ENCODE measurements at regions not wholly inside any gene's neighbourhood (a gene's known extent, or its start where the extent isn't known, plus 50 kb on each side); places are given as distances from the start of the nearest gene placed in this dataset.

DNA sequence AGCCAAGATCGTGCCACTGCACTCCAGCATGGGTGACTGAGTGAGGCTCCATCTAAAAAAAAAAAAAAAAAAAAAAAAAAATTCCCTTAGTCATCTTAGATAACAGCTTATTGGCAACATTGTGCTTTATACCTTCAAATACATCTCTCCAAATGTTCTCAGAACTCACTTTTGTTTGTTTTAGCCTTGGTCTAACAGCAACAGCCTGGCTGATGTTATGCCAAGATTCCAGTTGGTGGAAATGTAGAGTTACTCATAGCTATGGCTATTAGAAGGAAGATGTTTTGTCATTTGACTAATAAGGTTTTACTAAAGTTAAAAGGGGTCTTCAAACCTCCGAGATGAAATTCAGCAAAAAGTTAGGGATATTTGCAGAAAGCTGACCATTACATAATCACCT lies 481.4 kb downstream of the NEBL start:
- H3K36me3 ChIP-seq (ENCODE audit: control insufficient read depth in 2 of 4, insufficient read depth in 4 of 4, low read length in 3 of 4): no peaks in the 10 kb centered on the region
- H3K23me2 ChIP-seq (ENCODE audit: low read depth, low read length): no peaks in the 10 kb centered on the region
- no peak overlapping the region for H3K23ac ChIP-seq (ENCODE audit: insufficient read length)
- H3K4me3 ChIP-seq (ENCODE audit: extremely low read depth in 1 of 4, insufficient read depth in 2 of 4, low read depth in 3 of 4, low read length in 4 of 4): no peak overlapping the region
- no peak overlapping the region for H3K4me2 ChIP-seq (ENCODE audit: insufficient read depth in 1 of 2, low read depth in 2 of 2, low read length in 2 of 2)
- no peak for TF ChIP-seq BRCA1 (IDR thresholded peaks at IDR 0.05; ENCODE audit: low read depth, low read length)
- TF ChIP-seq KDM5A (IDR thresholded peaks at IDR 0.05; ENCODE audit: low read length): no peak
- TF ChIP-seq, protein P1, sequence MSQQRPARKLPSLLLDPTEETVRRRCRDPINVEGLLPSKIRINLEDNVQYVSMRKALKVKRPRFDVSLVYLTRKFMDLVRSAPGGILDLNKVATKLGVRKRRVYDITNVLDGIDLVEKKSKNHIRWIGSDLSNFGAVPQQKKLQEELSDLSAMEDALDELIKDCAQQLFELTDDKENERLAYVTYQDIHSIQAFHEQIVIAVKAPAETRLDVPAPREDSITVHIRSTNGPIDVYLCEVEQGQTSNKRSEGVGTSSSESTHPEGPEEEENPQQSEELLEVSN (IDR thresholded peaks at IDR 0.05): no peak
- no peak for TF ChIP-seq SIRT6 (IDR thresholded peaks at IDR 0.05; ENCODE audit: low read length)
- TF ChIP-seq TAF7 (optimal IDR thresholded peaks at IDR 0.05; ENCODE audit: borderline replicate concordance, low read depth, low read length): no peak
- TF ChIP-seq TBP (IDR thresholded peaks at IDR 0.05; ENCODE audit: low read depth, low read length): no peak
- no peak for TF ChIP-seq NANOG (IDR thresholded peaks at IDR 0.05; ENCODE audit: insufficient read depth, low read depth, low read length, poor library complexity, severe bottlenecking)
- no peak for TF ChIP-seq ASH2L (IDR thresholded peaks at IDR 0.05; ENCODE audit: low read length)
- no peak for TF ChIP-seq CREB1 (IDR thresholded peaks at IDR 0.05)
- peaks cover 0 to 7% (median 2%) of the 10 kb centered on the region in 4 experiments; a peak in 5 of 7 replicates for H3K4me1 ChIP-seq (replicated peaks in 1 of 4; ENCODE audit: control insufficient read depth in 3 of 4, insufficient read depth in 4 of 4, low read length in 3 of 4)
- no peak overlapping the region for H2AK5ac ChIP-seq (ENCODE audit: low read depth, low read length)
- H3K27ac ChIP-seq (ENCODE audit: low read depth, low read length): no peak overlapping the region
- no peak overlapping the region for H4K91ac ChIP-seq (replicated peaks; ENCODE audit: insufficient read length, low read length)
- no peak overlapping the region for H3K4ac ChIP-seq (replicated peaks; ENCODE audit: insufficient read length, low read depth, low read length)
- H2BK20ac ChIP-seq (ENCODE audit: low read length): no peak overlapping the region
- H3K79me2 ChIP-seq (ENCODE audit: control insufficient read depth in 1 of 2, insufficient read depth in 2 of 2, low read length in 2 of 2): no peaks in the 10 kb centered on the region
- ChIA-PET CTCF (ENCODE audit: partially characterized antibody) (no interaction called here), POLR2A (ENCODE audit: partially characterized antibody) (no interaction called here)
- WGBS, 2 experiments (ENCODE audit: extremely low coverage in 1 of 2, insufficient coverage in 1 of 2, insufficient read length in 1 of 2, insufficient replicate concordance in 2 of 2, low coverage in 1 of 2, low lambda C conversion rate in 2 of 2, missing lambda C conversion rate in 1 of 2): 84% methylated on average over 2 of the region's 2 CpGs; no CpG with 5 or more reads in 1 of the 2 experiments
- H3K9ac ChIP-seq (replicated peaks in 1 of 4; ENCODE audit: extremely low read depth in 1 of 4, low read depth in 3 of 4, low read length in 3 of 4): no peak overlapping the region
- no peak overlapping the region for H2BK15ac ChIP-seq (ENCODE audit: low read length)
- no peak overlapping the region for H3K18ac ChIP-seq (ENCODE audit: extremely low read depth, low read length)
- H2BK120ac ChIP-seq (replicated peaks; ENCODE audit: low read depth, low read length): no peak overlapping the region
- no peak overlapping the region for H4K8ac ChIP-seq (ENCODE audit: extremely low read depth, insufficient read depth, low read length)
- no peak overlapping the region for H3K56ac ChIP-seq (replicated peaks; ENCODE audit: insufficient read length, low read depth, low read length)
- no peaks in the 10 kb centered on the region for H4K20me1 ChIP-seq (replicated peaks in 1 of 2; ENCODE audit: control insufficient read depth in 1 of 2, insufficient read depth in 2 of 2, low read length in 2 of 2)
- H3K9me3 ChIP-seq (ENCODE audit: insufficient read depth in 2 of 2, low read depth in 1 of 2, low read length in 1 of 2): no peaks in the 10 kb centered on the region
- no peak for FAIRE-seq
- no peak overlapping the region for H2AFZ ChIP-seq (ENCODE audit: low read length)
- H2BK12ac ChIP-seq (ENCODE audit: low read depth, low read length): no peak overlapping the region
- H4K5ac ChIP-seq (ENCODE audit: insufficient read length, low read depth, low read length): no peak overlapping the region
- DNase-seq (ENCODE audit: low read depth in 1 of 2, low spot score in 2 of 2): no peak
- H2BK5ac ChIP-seq (ENCODE audit: low read depth, low read length): no peak overlapping the region
- H3K14ac ChIP-seq (ENCODE audit: insufficient read length): no peak overlapping the region
- no peaks in the 10 kb centered on the region for H3K79me1 ChIP-seq (ENCODE audit: low read depth, low read length)
- no peaks in the 10 kb centered on the region for H3K27me3 ChIP-seq (replicated peaks in 1 of 4; ENCODE audit: control insufficient read depth in 3 of 4, extremely low read depth in 1 of 4, insufficient read depth in 3 of 4, low read length in 3 of 4)

All from H1 (cell line).